ENCODE measurements at regions not wholly inside any gene's neighbourhood (a gene's known extent, or its start where the extent isn't known, plus 50 kb on each side); places are given as distances from the start of the nearest gene placed in this dataset.

DNA sequence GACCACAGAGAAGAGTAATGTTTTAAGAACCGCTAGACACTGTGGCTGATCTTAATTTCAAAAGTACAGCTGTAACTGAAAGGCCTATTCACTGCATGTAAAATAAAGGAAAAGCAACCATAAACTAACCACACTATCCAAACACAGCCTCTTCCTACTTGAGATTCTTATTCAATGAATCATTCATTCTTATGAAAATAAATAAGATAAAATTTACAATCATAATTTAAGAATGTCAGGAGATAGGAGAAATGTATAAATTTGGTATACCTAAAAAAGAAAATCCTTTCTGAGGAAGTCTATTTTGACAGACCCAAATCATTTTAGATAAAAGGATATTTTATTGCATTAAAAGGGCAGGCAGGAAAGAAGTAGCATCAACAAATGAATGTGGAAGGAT lies 533.5 kb upstream of the ZNF385D start:
- intact Hi-C loops (cut with micrococcal nuclease; ENCODE audit: unreplicated experiment): no loop called here
- no peak for DNase-seq (ENCODE audit: low spot score)

DNA sequence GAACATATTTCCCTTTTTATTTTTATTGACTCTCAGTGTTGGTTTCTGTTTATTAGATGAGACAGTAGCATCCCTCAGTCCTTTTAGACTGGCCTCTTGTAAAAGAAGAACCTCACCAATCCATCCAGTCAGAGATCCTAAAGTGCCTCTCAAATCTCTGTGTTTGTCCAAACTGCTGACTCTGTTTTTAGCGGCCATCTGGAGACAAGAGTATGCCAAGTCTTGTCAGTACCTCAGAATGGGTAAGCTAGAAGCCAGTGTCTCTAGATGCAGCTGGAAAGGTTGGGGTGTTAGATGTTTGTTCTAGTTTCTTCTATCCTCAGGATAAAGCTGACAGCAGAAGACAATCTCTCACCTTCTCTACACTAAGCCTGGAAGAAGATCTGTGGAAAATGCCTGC lies 537.7 kb upstream of the ZNF385D start:
- intact Hi-C loops (cut with micrococcal nuclease; ENCODE audit: unreplicated experiment): no loop called here
- no peaks in the 10 kb centered on the region for H3K36me3 ChIP-seq (ENCODE audit: insufficient read depth, low read length, poor library complexity, severe bottlenecking)
- BruUV-seq (replicated peaks): no TSS peak
- TF ChIP-seq, protein P1, sequence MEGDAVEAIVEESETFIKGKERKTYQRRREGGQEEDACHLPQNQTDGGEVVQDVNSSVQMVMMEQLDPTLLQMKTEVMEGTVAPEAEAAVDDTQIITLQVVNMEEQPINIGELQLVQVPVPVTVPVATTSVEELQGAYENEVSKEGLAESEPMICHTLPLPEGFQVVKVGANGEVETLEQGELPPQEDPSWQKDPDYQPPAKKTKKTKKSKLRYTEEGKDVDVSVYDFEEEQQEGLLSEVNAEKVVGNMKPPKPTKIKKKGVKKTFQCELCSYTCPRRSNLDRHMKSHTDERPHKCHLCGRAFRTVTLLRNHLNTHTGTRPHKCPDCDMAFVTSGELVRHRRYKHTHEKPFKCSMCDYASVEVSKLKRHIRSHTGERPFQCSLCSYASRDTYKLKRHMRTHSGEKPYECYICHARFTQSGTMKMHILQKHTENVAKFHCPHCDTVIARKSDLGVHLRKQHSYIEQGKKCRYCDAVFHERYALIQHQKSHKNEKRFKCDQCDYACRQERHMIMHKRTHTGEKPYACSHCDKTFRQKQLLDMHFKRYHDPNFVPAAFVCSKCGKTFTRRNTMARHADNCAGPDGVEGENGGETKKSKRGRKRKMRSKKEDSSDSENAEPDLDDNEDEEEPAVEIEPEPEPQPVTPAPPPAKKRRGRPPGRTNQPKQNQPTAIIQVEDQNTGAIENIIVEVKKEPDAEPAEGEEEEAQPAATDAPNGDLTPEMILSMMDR (conservative IDR thresholded peaks at IDR 0.05; ENCODE audit: low read depth, low read length): no peak
- TF ChIP-seq EZH2 (IDR thresholded peaks at IDR 0.05; ENCODE audit: borderline replicate concordance, low read depth, low read length, poor library complexity, severe bottlenecking): no peak
- no peak for DNase-seq (ENCODE audit: low spot score)
- ChIA-PET CTCF (no interaction called here), POLR2A (ENCODE audit: low non-redundant PET) (no interaction called here)
- H3K27me3 ChIP-seq (replicated peaks; ENCODE audit: insufficient read depth, low read depth, low read length, poor library complexity): no peaks in the 10 kb centered on the region
- no peak overlapping the region for H3K4me3 ChIP-seq (ENCODE audit: low read depth, low read length, poor library complexity, severe bottlenecking)
- H3K4me1 ChIP-seq (ENCODE audit: insufficient read depth, low read length, poor library complexity, severe bottlenecking): no peaks in the 10 kb centered on the region
- no peak overlapping the region for H3K27ac ChIP-seq (ENCODE audit: low read depth, low read length, poor library complexity, severe bottlenecking)
- H3K9me3 ChIP-seq (ENCODE audit: low read depth, low read length, poor library complexity, severe bottlenecking): peaks cover 25% of the 10 kb centered on the region

More for the DNA sequence above, 533.5 kb upstream of the ZNF385D start:
- H3K27me3 ChIP-seq (replicated peaks; ENCODE audit: insufficient read depth, low read depth, low read length, poor library complexity): no peaks in the 10 kb centered on the region
- TF ChIP-seq, protein P1 (conservative IDR thresholded peaks at IDR 0.05; ENCODE audit: low read depth, low read length): no peak
- no peak for TF ChIP-seq EZH2 (IDR thresholded peaks at IDR 0.05; ENCODE audit: borderline replicate concordance, low read depth, low read length, poor library complexity, severe bottlenecking)
- no peaks in the 10 kb centered on the region for H3K36me3 ChIP-seq (ENCODE audit: insufficient read depth, low read length, poor library complexity, severe bottlenecking)
- H3K9me3 ChIP-seq (ENCODE audit: low read depth, low read length, poor library complexity, severe bottlenecking): peaks cover 14% of the 10 kb centered on the region
- no peak overlapping the region for H3K27ac ChIP-seq (ENCODE audit: low read depth, low read length, poor library complexity, severe bottlenecking)
- H3K4me3 ChIP-seq (ENCODE audit: low read depth, low read length, poor library complexity, severe bottlenecking): no peak overlapping the region
- CTCF ChIA-PET: no interaction called here
- no peaks in the 10 kb centered on the region for H3K4me1 ChIP-seq (ENCODE audit: insufficient read depth, low read length, poor library complexity, severe bottlenecking)
- no TSS peak for BruUV-seq (replicated peaks)
- POLR2A ChIA-PET (ENCODE audit: low non-redundant PET): no interaction called here

DNA sequence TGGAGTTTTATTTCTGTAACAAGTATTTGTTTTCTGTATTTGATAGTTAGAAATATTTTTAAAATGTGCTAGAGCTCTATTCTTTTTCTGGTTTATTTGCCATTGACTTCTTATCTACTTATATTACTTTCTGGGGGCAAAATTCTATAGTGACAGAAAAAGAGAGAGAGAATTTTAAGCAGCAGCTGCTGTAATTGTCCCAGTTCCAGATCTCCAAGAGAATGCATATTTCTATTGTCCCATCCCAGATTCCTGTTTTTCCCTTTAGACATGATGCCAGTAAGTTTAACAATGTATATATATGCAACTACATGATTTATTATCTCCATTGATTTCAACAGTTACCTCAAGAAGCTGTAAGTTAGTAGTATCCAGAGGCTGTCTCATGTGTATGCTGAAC lies 541.7 kb upstream of the ZNF385D start:
- no peak overlapping the region for H3K4me3 ChIP-seq (ENCODE audit: low read depth, low read length, poor library complexity, severe bottlenecking)
- BruUV-seq (replicated peaks): no TSS peak
- CTCF ChIA-PET: no interaction called here
- H3K9me3 ChIP-seq (ENCODE audit: low read depth, low read length, poor library complexity, severe bottlenecking): peaks cover 41% of the 10 kb centered on the region
- DNase-seq (ENCODE audit: low spot score): no peak
- no peak overlapping the region for H3K27ac ChIP-seq (ENCODE audit: low read depth, low read length, poor library complexity, severe bottlenecking)
- no peaks in the 10 kb centered on the region for H3K27me3 ChIP-seq (replicated peaks; ENCODE audit: insufficient read depth, low read depth, low read length, poor library complexity)
- no peaks in the 10 kb centered on the region for H3K36me3 ChIP-seq (ENCODE audit: insufficient read depth, low read length, poor library complexity, severe bottlenecking)
- TF ChIP-seq EZH2 (IDR thresholded peaks at IDR 0.05; ENCODE audit: borderline replicate concordance, low read depth, low read length, poor library complexity, severe bottlenecking): no peak
- TF ChIP-seq, protein P1 (conservative IDR thresholded peaks at IDR 0.05; ENCODE audit: low read depth, low read length): no peak
- intact Hi-C loops (cut with micrococcal nuclease; ENCODE audit: unreplicated experiment): no loop called here
- POLR2A ChIA-PET (ENCODE audit: low non-redundant PET): no interaction called here
- H3K4me1 ChIP-seq (ENCODE audit: insufficient read depth, low read length, poor library complexity, severe bottlenecking): no peaks in the 10 kb centered on the region
